Epithelial cell of proximal tubule (primary cell): ENCODE measurements at regions not wholly inside any gene's neighbourhood (a gene's known extent, or its start where the extent isn't known, plus 50 kb on each side); places are given as distances from the start of the nearest gene placed in this dataset.

Experiments used
- DNase-seq: peaks from one replicate; pipeline ENCODE4 v3.0.0-alpha.2; 2011; ENCODE audit warnings: low read depth
- H3K4me3 ChIP-seq: 2 replicates; pipeline ENCODE4 v1.5.1; 2011; ENCODE audit warnings: low read depth, mild to moderate bottlenecking, low read length
- TF ChIP-seq, protein P1 (sequence below): conservative IDR thresholded peaks from 2 replicates; pipeline ENCODE4 v1.5.1; 2012; ENCODE audit warnings: low read depth, mild to moderate bottlenecking, low read length

DNA sequence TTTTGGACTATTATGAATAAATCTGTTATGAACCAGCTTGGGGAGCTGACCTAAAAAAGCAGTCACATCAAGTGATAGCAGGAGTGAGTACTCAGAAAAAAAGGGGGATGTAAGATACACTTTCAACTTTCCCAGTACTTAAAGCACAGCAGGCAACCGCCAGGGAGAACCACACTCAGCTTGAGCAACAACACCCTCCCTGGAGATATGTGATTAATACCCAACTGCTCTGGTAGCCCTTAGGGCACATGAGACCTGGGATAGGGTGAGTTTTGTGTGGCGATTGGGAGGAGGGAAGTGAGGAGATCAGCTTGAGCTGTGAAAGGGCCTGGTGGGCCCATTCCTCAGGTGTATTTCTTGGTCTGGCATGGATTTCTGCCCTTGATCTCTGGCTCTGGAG lies 220.3 kb upstream of the SFRP2 start:
- no peak overlapping the region for H3K4me3 ChIP-seq
- TF ChIP-seq, protein P1, sequence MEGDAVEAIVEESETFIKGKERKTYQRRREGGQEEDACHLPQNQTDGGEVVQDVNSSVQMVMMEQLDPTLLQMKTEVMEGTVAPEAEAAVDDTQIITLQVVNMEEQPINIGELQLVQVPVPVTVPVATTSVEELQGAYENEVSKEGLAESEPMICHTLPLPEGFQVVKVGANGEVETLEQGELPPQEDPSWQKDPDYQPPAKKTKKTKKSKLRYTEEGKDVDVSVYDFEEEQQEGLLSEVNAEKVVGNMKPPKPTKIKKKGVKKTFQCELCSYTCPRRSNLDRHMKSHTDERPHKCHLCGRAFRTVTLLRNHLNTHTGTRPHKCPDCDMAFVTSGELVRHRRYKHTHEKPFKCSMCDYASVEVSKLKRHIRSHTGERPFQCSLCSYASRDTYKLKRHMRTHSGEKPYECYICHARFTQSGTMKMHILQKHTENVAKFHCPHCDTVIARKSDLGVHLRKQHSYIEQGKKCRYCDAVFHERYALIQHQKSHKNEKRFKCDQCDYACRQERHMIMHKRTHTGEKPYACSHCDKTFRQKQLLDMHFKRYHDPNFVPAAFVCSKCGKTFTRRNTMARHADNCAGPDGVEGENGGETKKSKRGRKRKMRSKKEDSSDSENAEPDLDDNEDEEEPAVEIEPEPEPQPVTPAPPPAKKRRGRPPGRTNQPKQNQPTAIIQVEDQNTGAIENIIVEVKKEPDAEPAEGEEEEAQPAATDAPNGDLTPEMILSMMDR, result no peak
- DNase-seq, result no peak

DNA sequence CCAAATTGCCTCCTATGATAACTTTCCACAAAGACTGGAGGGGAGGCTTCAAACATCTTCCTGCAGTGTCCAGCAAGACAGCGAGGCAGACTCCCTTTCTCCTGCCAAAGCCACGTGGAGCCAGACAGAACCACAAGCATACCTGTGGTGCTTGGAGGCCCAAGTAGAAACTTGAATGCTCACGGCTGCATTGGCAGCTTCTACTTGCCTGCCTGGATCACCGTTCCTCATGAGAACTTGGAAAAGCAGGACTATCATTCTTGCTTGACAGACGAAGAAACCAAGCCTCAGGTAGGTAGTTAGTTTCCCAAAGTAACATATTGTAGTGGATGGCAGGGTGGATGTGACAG lies 216.3 kb upstream of the SFRP2 start:
- H3K4me3 ChIP-seq, result no peak overlapping the region
- TF ChIP-seq, protein P1, result no peak
- no peak for DNase-seq

DNA sequence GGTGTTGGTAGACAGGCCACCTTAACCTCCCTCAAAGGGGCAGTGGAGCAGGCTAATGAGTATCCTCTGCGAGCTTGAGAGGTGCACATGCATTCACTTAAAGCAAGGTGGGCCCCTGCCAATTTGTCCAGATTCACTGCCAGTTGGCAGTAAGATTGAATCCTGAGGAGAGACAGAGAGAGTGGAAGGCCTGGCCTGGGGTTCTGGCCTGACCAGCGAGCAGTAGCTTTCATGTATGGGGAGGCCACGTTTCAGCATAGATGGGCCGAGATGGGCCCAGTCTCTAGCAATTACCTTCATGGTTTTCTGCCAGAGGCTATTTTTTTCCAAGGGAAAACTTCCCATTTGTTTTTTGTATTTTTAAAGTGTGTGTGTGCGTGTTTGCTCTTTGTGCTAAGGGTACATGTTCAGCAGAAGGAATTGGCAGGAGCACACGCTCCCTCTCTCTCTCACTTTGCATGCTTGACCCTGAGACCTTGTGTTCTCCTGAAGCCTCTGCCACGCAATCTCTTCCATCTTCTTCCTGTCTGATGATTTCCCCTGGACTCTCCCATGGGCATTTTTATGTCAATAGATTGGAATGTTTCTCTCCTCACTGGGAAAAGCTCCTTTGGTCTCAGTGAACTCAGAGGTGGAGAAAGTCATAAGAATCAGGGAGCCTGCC lies 215.8 kb upstream of the SFRP2 start:
- DNase-seq, result peak; percentile 76
- H3K4me3 ChIP-seq, result no peak overlapping the region
- TF ChIP-seq, protein P1, result no peak

DNA sequence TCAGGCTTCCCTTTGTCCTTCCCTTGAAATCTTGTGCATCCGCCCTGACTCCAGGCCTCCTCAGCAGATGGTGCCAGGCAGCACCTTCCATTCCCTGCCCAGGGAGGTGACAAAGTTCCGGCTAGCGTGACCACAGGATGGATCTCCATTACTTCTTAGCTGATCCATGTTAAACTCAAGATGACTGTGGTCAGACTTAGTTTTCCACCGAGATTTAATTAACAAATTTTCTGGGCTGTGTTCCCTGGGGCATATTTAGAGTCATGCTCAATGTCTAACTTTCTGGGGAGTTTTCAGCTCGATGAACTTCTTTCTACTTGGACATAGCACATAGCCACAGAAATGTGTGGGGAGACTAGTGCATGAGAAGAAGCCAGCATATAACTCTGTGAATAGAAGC lies 215.1 kb upstream of the SFRP2 start:
- H3K4me3 ChIP-seq, result no peak overlapping the region
- DNase-seq, result no peak
- TF ChIP-seq, protein P1, result no peak

DNA sequence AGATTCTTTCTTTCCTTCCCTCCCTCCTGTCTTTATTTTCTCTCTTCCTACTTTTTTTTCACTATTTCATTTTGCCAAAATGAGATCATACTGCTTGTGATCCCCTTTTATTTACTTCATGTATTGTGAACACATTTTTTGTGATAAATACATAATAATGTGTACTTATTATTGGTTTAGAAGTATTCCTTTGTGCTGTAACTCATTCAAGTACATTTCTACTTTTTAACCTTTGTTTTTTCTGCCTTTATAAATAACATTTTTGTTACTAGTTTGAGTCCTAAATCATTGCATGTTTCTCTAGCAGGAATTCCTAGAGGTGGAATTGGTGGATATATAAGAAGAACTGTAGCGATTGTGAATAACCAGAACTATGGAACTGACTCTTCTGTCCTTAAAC lies 214.5 kb upstream of the SFRP2 start:
- no peak for DNase-seq
- H3K4me3 ChIP-seq, result no peak overlapping the region
- TF ChIP-seq, protein P1, result no peak

DNA sequence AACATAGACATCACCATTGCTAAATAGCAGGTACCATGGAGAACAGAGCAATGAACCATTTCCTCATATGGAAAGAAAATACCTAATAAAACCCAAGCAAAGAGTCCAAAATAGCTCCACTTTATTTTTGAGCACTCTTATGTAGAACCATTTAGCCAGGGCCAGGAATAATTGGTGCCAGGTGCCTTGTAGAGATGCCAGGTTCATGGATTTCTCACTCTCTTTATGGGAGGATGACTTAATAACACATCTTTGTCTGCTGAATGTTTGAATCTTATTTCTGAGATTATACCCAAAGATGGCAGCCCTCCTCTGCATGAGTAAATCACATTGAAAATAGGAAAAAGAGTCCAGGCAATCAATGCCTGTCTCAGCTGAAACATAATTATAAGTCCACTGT lies 212.3 kb upstream of the SFRP2 start:
- TF ChIP-seq, protein P1, result no peak
- no peak for DNase-seq
- H3K4me3 ChIP-seq, result no peak overlapping the region

DNA sequence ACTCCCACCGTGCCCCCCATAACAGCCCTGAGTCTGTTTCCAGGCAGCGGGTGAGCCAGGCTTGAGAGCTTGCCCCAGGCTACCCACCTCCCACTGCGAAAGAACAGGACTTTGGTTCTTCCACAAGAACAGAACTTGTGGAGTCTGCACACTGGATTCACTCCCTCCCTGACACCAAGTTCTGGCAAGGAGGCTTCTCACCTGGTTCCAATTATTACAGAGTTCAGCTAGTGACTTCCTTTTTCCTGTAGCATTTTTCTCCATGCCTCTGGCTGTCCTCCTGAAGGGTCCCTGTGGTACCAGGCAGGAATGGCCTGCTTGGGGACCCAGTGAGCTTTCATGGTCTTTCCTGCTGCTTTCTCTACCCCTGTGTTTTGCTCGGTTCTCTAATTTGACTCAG lies 208.6 kb upstream of the SFRP2 start:
- DNase-seq, result no peak
- H3K4me3 ChIP-seq, result no peak overlapping the region
- TF ChIP-seq, protein P1, result no peak
